ENCODE measurements at regions not wholly inside any gene's neighbourhood (a gene's known extent, or its start where the extent isn't known, plus 50 kb on each side); places are given as distances from the start of the nearest gene placed in this dataset.
"Not testable (repeated sequence)": the region's sequence is repeated elsewhere in the genome, so short reads cannot be mapped to it uniquely, and the experiment has no call there.

DNA sequence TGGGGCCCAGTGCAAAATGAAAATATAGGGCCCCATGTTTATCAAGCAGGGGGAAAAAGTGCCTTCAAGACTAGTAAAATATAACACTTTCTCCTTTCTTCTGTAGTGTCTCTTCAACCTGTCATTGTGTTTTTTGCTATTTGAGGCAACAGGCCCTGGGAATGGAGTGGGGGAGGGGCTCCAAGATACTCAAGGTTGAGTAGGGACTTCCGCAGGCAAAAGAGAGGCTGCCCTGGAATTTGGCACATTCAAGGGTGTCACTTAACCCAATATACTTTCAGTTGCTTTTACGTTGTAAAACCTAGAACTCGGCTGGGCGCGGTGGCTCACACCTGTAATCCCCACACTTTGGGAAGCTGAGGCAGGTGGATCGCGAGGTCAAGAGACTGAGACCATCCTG, 154.9 kb downstream of the ALDH8A1 start:
- H3K4me3 Mint-ChIP-seq = no peak overlapping the region
- H3K27ac Mint-ChIP-seq = no peak overlapping the region
- ATAC-seq (no peak), DNase-seq (no peak)
- peaks cover 1% of the 10 kb centered on the region for H3K27me3 Mint-ChIP-seq
- peaks cover under 1% of the 10 kb centered on the region for H3K4me1 Mint-ChIP-seq
- no peaks in the 10 kb centered on the region for H3K36me3 Mint-ChIP-seq (ENCODE audit: low read depth)
- H3K9me3 ChIP-seq (ENCODE audit: control insufficient read depth, low read length, poor library complexity, severe bottlenecking) = peaks cover 8% of the 10 kb centered on the region

DNA sequence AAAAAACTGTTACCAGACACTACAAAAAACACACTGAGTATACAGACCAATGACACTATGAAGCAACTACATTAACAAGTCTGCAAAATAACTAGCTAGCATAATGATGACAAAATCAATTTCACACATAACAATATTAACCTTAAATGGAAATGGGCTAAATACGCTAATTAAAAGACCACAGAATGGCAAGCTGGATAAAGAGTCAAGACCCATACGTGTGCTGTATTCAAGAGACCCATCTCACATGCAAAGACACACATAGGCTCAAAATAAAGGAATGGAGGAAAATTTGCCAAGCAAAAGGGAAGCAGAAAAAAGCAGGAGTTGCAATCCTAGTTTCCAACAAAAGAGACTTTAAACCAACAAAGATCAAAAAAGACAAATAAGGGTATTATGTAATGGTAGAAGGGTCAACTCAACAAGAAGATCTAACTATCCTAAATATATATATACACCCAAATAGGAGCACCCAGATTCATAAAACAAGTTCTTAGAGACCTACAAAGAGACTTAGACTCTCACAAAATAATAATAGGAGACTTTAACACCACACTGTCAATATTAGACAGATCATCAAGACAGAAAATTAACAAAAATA, 158.6 kb downstream of the ALDH8A1 start:
- H3K4me3 Mint-ChIP-seq; DNase-seq; H3K9me3 ChIP-seq (ENCODE audit: control insufficient read depth, low read length, poor library complexity, severe bottlenecking); H3K27me3 Mint-ChIP-seq; H3K4me1 Mint-ChIP-seq; H3K36me3 Mint-ChIP-seq (ENCODE audit: low read depth); ATAC-seq; H3K27ac Mint-ChIP-seq: not testable (repeated sequence)

DNA sequence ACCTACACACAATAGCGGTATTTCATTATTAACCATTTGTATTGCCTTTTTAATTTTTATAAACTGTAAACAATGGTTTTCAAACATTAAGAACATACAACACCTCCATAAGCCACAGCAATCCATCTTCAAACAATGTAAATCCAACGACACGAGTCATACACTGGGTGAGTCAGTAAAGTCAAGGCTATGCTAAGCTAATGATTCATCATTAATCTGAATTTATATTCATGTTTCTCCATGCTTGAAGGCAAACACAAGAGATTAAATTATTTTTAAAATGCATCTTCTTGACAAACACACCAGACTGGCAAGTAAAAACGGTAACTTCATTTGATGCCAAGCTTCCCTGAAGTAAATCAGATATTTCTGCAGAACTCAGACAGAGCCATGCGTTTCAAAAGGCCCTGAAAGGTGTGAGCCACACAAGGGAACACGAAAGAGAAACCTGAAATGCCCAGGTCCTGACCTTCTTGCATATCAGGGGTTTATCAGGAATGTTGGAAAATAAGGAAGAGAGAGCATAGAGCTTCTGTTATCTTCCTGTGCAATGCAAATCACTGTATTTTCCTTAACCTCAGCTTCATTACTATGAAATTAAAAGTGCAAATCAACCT, 162.5 kb downstream of the ALDH8A1 start:
- DNase-seq (no peak), ATAC-seq (no peak)
- peaks cover 4% of the 10 kb centered on the region for H3K9me3 ChIP-seq (ENCODE audit: control insufficient read depth, low read length, poor library complexity, severe bottlenecking)
- Mint-ChIP-seq H3K36me3 (ENCODE audit: low read depth) (no peaks in the 10 kb centered on the region), H3K4me3 (no peak overlapping the region), H3K27me3 (peaks cover 8% of the 10 kb centered on the region), H3K27ac (no peak overlapping the region), H3K4me1 (no peaks in the 10 kb centered on the region)

DNA sequence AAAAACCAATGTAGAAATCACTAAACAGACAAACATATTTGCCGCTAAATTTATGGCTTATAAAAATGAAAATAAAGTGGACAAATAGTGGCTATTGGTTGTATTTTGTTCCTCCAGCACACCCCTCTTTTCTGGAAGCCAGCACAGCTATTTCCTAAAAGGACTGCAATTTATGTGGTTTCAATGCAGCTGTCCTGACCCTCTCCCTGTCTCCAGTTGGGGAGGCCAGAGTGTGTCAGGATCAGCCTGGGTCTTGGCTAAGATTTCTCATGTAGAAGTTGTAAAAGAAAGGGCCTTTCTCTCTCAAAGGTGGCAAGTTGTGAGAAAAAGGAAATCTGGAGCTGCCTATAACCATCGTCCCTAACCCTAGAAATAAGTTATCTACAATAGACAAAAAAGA, 165.6 kb downstream of the ALDH8A1 start:
- Mint-ChIP-seq H3K4me1 (no peaks in the 10 kb centered on the region), H3K36me3 (ENCODE audit: low read depth) (no peaks in the 10 kb centered on the region), H3K27me3 (peaks cover 8% of the 10 kb centered on the region), H3K27ac (no peak overlapping the region), H3K4me3 (no peak overlapping the region)
- H3K9me3 ChIP-seq (ENCODE audit: control insufficient read depth, low read length, poor library complexity, severe bottlenecking) = no peaks in the 10 kb centered on the region
- no peak for DNase-seq
- no peak for ATAC-seq

DNA sequence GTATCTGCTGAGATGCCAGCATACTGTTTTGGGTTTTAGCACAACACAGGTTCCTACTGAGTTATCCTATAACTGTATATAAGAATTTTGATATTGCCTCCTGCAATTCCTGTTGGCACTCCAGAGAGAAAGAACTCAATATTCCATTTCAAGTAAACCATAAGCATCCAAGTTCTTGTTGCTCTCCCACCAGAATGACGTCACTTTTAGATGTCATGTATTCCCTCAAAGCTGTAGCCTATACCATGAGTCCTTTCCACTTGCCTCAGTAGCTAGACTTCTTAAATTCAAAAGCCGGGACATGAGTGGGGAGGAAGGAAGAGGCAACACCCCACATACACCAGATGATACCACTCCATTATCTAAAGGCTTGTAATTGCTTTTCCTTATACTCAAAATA, 171.5 kb downstream of the ALDH8A1 start:
- no peaks in the 10 kb centered on the region for H3K9me3 ChIP-seq (ENCODE audit: control insufficient read depth, low read length, poor library complexity, severe bottlenecking)
- H3K4me1 Mint-ChIP-seq = no peaks in the 10 kb centered on the region
- H3K4me3 Mint-ChIP-seq = no peak overlapping the region
- ATAC-seq (no peak), DNase-seq (no peak)
- no peaks in the 10 kb centered on the region for H3K27me3 Mint-ChIP-seq
- no peak overlapping the region for H3K27ac Mint-ChIP-seq
- no peaks in the 10 kb centered on the region for H3K36me3 Mint-ChIP-seq (ENCODE audit: low read depth)

DNA sequence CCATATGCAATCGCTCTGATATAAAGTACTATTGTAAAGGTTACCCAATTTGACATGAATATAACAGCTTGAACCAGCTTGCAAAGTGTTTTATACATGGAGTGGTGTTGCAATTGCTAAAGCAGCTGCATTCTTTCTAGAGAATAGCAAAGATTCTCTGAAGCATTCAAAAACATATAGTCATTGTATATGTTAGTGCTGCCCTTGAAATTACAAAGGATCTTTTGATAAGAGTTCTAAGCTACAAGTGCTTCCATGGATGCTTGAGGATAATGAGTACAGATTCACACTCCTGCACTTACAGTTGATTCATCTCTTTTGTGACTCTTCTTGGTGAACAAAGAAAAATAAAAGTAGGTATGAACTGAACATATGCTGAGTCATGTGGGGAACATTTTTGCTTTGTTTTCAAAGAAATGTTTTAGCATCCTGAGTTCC, 175.7 kb downstream of the ALDH8A1 start:
- H3K27me3 Mint-ChIP-seq = peaks cover 29% of the 10 kb centered on the region
- no peaks in the 10 kb centered on the region for H3K4me1 Mint-ChIP-seq
- H3K36me3 Mint-ChIP-seq (ENCODE audit: low read depth) = no peaks in the 10 kb centered on the region
- H3K4me3 Mint-ChIP-seq = no peak overlapping the region
- ATAC-seq (no peak), DNase-seq (no peak)
- no peaks in the 10 kb centered on the region for H3K9me3 ChIP-seq (ENCODE audit: control insufficient read depth, low read length, poor library complexity, severe bottlenecking)
- H3K27ac Mint-ChIP-seq = no peak overlapping the region

DNA sequence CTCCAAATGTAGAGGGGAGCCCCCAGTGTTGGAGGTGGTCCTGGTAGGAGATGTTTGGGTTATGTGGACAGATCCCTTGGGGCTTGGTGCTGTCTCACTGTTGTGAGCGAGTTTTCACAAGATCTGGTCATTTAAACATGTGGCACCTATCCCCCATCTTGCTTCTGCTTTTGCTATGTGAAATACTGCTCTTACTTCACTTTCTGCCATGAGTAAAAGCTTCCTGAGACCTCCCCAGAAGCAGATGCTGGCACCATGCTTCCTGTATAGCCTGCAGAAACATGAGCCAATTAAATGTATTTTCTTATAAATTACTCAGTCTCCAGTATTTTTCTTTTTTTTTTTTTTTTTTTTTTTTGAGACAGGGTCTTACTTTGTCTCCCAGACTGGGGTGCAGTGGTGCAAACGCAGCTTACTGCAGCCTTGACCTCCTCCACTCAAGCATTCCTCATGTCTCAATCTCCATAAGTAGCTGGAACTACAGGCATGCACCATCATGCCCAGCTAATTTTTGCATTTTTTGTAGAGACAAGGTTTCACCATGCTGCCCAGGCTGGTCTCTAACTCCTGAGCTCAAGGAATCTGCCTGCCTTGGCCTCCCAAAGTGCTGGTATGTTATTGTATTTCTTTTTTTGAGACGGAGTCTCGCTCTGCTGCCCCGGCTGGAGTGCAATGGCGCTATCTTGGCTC, 177.1 kb downstream of the ALDH8A1 start:
- no peak for DNase-seq
- no peak for ATAC-seq
- no peaks in the 10 kb centered on the region for H3K36me3 Mint-ChIP-seq (ENCODE audit: low read depth)

DNA sequence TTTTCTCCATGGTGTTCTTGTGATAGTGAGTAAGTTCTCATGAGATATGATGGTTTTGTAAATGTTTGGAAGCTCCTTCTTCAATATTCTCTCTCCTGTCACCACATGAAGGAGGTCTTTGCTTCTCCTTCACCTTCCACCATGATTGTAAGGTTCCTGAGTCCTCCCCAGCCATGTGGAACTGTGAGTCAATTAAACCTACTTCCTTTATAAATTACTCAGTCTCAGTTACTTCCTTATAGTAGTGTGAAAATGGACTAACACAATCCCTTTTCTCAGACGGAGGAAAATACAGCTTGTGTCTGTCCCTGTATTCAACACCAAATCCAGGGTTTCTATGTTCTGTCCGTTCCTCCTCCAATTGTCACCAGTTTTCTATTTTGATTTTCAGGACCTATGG, 181.0 kb downstream of the ALDH8A1 start:
- Mint-ChIP-seq H3K27me3 (peaks cover 61% of the 10 kb centered on the region), H3K4me3 (no peak overlapping the region), H3K36me3 (ENCODE audit: low read depth) (no peaks in the 10 kb centered on the region), H3K27ac (no peak overlapping the region), H3K4me1 (peaks cover 2% of the 10 kb centered on the region)
- no peaks in the 10 kb centered on the region for H3K9me3 ChIP-seq (ENCODE audit: control insufficient read depth, low read length, poor library complexity, severe bottlenecking)
- ATAC-seq = no peak
- DNase-seq = no peak

More for the DNA sequence above, 177.1 kb downstream of the ALDH8A1 start:
- H3K4me3 Mint-ChIP-seq = no peak overlapping the region
- H3K9me3 ChIP-seq (ENCODE audit: control insufficient read depth, low read length, poor library complexity, severe bottlenecking) = no peaks in the 10 kb centered on the region
- H3K27me3 Mint-ChIP-seq = peaks cover 34% of the 10 kb centered on the region
- no peaks in the 10 kb centered on the region for H3K4me1 Mint-ChIP-seq
- no peak overlapping the region for H3K27ac Mint-ChIP-seq

DNA sequence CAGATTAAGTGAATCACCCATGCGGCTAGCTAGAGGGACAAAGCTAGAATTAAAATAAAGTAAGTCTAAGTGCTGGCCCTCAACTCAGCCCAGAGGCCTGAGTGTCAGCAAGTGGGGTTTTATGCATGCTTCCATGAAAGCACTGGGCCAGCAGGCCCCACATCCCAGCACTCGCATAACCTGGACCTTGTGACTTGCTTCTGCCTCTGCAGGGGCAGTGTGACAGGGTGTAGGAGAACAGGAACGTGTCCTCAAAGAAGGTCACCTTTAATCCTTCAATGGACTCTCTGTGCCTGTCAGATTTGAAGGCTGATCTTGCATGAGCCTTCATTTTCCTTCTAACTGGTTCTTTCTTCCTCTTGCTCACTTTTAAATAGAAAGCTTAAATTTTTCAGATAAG, 183.4 kb downstream of the ALDH8A1 start:
- DNase-seq (no peak), ATAC-seq (no peak)
- Mint-ChIP-seq H3K27ac (no peak overlapping the region), H3K27me3 (peaks cover 52% of the 10 kb centered on the region), H3K4me1 (peaks cover 2% of the 10 kb centered on the region), H3K4me3 (no peak overlapping the region), H3K36me3 (ENCODE audit: low read depth) (no peaks in the 10 kb centered on the region)
- H3K9me3 ChIP-seq (ENCODE audit: control insufficient read depth, low read length, poor library complexity, severe bottlenecking) = no peaks in the 10 kb centered on the region

DNA sequence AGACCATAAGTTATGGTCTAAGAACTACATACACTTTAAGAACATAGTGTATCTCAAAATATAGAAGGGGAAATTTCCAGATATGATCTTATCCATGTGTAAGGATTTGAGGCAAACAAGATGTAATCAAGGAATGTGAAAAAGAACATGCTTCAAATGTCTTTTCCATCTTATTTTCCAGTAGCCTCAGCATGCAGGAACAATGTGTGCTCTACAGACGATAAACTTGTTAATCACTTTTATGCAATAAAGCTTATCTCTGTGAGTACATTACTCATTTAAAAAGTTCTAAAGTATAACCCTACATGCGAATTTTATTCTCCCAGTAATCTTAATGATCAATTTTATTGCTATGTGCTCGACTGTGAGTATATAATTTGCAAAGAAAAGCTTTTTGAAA, 185.2 kb downstream of the ALDH8A1 start:
- Mint-ChIP-seq H3K27me3 (peaks cover 47% of the 10 kb centered on the region), H3K36me3 (ENCODE audit: low read depth) (no peaks in the 10 kb centered on the region), H3K27ac (no peak overlapping the region), H3K4me1 (peaks cover 2% of the 10 kb centered on the region), H3K4me3 (no peak overlapping the region)
- no peaks in the 10 kb centered on the region for H3K9me3 ChIP-seq (ENCODE audit: control insufficient read depth, low read length, poor library complexity, severe bottlenecking)
- no peak for DNase-seq
- ATAC-seq = no peak

DNA sequence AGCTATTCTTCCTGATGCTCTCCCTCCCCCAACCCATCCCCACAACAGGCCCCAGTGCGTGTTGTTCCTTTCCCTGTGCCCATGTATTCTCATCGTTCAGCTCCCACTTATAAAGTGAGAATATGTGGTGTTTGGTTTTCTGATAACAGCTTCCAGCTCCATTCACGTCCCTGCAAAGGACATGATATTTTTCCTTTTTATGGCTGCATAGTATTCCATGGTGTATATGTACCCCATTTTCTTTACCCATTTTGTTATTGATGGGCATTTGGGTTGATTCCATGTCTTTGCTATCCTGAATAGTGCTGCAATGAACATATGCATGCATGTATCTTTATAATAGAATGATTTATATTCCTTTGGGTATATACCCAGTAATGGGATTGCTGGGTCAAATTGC, 186.3 kb downstream of the ALDH8A1 start:
- not testable (repeated sequence) for H3K4me1 Mint-ChIP-seq; H3K36me3 Mint-ChIP-seq (ENCODE audit: low read depth); H3K27ac Mint-ChIP-seq; DNase-seq; H3K4me3 Mint-ChIP-seq; H3K9me3 ChIP-seq (ENCODE audit: control insufficient read depth, low read length, poor library complexity, severe bottlenecking); ATAC-seq
- peaks cover 38% of the 10 kb centered on the region for H3K27me3 Mint-ChIP-seq

DNA sequence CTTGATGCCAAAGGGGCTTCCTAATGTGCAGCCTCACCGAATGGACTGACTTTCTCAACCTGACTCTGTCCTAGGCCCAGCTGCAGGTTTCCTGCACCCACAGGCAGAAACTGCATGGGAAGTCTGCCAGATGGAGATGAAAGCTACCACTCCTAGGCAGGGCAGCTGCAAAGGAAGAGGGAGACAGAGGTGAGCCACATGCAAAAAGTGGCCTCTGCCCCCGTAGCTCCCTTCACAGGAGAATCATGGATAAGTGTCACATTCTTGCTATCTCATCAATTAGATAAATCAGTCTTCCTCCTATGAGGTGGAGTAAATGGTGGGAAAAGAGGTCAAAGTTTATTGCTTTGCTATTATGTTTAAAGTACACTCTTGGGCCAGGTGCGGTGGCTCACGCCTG, 191.3 kb downstream of the ALDH8A1 start:
- DNase-seq = no peak
- no peaks in the 10 kb centered on the region for H3K9me3 ChIP-seq (ENCODE audit: control insufficient read depth, low read length, poor library complexity, severe bottlenecking)
- Mint-ChIP-seq H3K27me3 (peaks cover 34% of the 10 kb centered on the region), H3K4me1 (no peaks in the 10 kb centered on the region), H3K36me3 (ENCODE audit: low read depth) (no peaks in the 10 kb centered on the region), H3K4me3 (no peak overlapping the region), H3K27ac (no peak overlapping the region)
- ATAC-seq = no peak

DNA sequence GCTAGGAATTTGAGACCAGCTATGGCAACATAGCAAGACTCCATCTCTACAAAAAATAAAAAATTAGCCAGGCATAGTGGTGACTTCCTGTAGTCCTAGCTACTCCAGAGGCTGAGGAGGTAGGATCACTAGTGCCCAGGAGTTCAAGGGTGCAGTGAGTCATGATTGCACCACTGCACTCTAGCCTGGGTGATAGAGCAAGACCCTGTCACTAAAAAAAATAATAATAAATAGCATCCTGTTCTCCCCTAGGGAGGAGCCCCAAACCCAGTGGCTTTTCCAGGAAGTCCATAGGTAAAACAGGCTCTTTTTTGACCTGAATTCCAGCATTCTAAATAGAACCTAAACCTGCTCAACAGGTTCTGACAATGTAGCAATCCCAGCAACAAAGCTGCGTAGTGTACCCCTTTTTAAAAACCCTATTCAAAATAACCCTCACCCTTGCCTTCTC, 192.0 kb downstream of the ALDH8A1 start:
- no peaks in the 10 kb centered on the region for H3K4me1 Mint-ChIP-seq
- H3K36me3 Mint-ChIP-seq (ENCODE audit: low read depth) = no peaks in the 10 kb centered on the region
- peaks cover 34% of the 10 kb centered on the region for H3K27me3 Mint-ChIP-seq
- DNase-seq (no peak), ATAC-seq (no peak)
- no peak overlapping the region for H3K4me3 Mint-ChIP-seq
- H3K27ac Mint-ChIP-seq = no peak overlapping the region
- H3K9me3 ChIP-seq (ENCODE audit: control insufficient read depth, low read length, poor library complexity, severe bottlenecking) = no peaks in the 10 kb centered on the region

All from T-helper 17 cell (primary cell).